HL-60 (cell line): ENCODE measurements at regions not wholly inside any gene's neighbourhood (a gene's known extent, or its start where the extent isn't known, plus 50 kb on each side); places are given as distances from the start of the nearest gene placed in this dataset.

Experiments
- DNase-seq, 2 experiments: peaks; one replicate each; pipeline ENCODE4 v3.0.0-alpha.2; 2010 to 2020; ENCODE audit warnings: low read depth in 1 of 2, low spot score in 1 of 2
- H3K27ac ChIP-seq: fragments of 250-450 bp; sonication (Bioruptor Pico); replicated peaks from 2 replicates; pipeline ENCODE4 v1.5.1; 2020; ENCODE audit warnings: mild to moderate bottlenecking, moderate library complexity
- H3K27me3 ChIP-seq: fragments of 250-450 bp; sonication (Bioruptor Pico); 2 replicates; pipeline ENCODE4 v1.5.1; 2021; ENCODE audit warnings: mild to moderate bottlenecking, moderate library complexity; ENCODE audit not compliant: insufficient read depth, poor library complexity, severe bottlenecking
- H3K4me3 ChIP-seq: replicated peaks from 2 replicates; pipeline ENCODE4 v1.5.1; 2011; ENCODE audit warnings: mild to moderate bottlenecking, control low read depth, low read length; ENCODE audit not compliant: insufficient read depth
- GABPA ChIP-seq: IDR thresholded peaks from 2 replicates; pipeline ENCODE4 v1.6.1; 2012; ENCODE audit warnings: low read depth
- POLR2AphosphoS5 ChIP-seq: IDR thresholded peaks from 2 replicates; pipeline ENCODE4 v1.6.1; 2012; ENCODE audit warnings: low read depth
- REST ChIP-seq: IDR thresholded peaks from 2 replicates; pipeline ENCODE4 v1.6.1; 2012; ENCODE audit warnings: low read depth; ENCODE audit not compliant: insufficient replicate concordance
- SPI1 ChIP-seq: IDR thresholded peaks from 2 replicates; pipeline ENCODE4 v1.6.1; 2012; ENCODE audit warnings: low read depth, mild to moderate bottlenecking, borderline replicate concordance
- TF ChIP-seq, protein P1 (sequence below): IDR thresholded peaks from one replicate; pipeline ENCODE4 v1.5.1; 2011; ENCODE audit warnings: low read length, control low read depth, inconsistent platforms; ENCODE audit not compliant: insufficient read depth

DNA sequence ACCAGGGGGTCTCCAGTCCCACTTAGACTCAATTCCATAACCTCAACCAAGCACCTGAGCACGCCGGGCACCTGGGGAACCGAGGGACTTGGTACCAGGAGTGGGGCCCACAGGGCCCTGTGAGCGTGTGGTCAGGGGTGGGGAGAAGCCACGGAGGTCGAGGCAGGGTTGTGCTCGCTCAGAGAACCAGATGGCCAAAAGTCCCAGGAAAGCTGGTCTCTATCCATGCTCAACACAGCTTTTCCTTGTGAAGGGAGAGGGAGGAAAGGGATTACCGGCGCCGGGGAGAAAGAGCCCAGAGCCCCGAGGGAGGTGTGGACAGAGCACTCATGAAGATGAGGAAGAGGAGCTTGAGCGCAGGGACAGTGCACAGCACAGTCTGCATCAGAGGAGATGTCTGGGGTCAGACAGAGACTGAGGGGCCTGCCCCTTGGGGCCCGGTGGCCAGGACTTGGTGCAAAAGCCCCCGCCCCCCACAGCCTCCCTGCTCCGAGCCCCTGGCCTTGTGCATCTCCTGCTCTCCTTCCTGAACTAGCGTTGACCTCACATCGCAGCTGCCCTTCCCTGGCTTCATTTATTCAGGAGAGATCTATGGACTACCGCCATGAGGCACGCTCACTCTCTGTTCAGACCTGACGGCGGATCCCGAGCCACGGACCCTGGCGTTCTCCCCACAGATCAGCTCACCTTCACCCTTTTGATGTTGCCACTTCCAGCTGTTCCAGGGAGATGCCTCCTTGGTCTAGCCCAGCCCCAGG, 355.4 kb upstream of the TNRC6C start:
- TF ChIP-seq, protein P1, sequence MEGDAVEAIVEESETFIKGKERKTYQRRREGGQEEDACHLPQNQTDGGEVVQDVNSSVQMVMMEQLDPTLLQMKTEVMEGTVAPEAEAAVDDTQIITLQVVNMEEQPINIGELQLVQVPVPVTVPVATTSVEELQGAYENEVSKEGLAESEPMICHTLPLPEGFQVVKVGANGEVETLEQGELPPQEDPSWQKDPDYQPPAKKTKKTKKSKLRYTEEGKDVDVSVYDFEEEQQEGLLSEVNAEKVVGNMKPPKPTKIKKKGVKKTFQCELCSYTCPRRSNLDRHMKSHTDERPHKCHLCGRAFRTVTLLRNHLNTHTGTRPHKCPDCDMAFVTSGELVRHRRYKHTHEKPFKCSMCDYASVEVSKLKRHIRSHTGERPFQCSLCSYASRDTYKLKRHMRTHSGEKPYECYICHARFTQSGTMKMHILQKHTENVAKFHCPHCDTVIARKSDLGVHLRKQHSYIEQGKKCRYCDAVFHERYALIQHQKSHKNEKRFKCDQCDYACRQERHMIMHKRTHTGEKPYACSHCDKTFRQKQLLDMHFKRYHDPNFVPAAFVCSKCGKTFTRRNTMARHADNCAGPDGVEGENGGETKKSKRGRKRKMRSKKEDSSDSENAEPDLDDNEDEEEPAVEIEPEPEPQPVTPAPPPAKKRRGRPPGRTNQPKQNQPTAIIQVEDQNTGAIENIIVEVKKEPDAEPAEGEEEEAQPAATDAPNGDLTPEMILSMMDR, result no peak
- TF ChIP-seq POLR2AphosphoS5 (no peak), REST (no peak)
- H3K27ac ChIP-seq, result no peak overlapping the region
- DNase-seq, result no peak
- no peak overlapping the region for H3K4me3 ChIP-seq
- no peaks in the 10 kb centered on the region for H3K27me3 ChIP-seq

DNA sequence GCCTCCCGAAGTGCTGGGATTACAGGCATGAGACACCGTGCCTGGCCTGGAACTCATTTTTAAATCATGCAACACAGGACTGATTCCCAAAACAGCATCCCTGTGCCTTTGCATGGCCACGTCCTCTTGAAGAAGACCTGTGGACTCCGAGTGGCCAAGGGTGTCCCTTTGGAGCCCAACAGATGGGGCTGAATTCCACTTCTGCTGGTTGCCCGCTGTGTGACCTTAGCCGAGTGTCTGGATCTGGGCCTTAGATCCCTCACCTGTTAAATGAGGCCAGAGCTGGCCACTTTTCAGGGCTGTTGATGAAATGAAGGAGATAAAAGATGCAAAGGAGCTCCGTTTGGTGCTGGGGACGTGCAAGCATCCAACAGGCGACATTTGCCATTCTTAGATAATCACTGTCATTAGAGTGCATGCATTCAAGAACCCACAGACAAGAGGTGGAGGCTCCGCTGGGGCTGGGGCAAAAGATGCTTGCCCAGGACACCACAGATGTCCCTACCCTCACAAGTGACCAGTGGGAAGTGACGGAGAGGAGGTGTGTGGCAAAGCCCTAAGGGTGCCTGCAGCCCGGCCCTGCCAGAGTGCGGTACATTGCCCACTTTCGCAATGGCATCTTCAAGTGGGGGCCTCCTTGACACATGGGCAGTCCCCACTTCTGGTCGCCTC, 354.1 kb upstream of the TNRC6C start:
- TF ChIP-seq POLR2AphosphoS5, result no peak
- TF ChIP-seq SPI1, result no peak
- TF ChIP-seq GABPA, result no peak
- H3K27me3 ChIP-seq, result no peaks in the 10 kb centered on the region
- no peak overlapping the region for H3K27ac ChIP-seq
- no peak overlapping the region for H3K4me3 ChIP-seq
- DNase-seq, result no peak

GRCh38 chr17:77604973-77605313, 353.6 kb upstream of the TNRC6C start:
- Histone ChIP-seq H3K4me3 (no peak overlapping the region), H3K27ac (no peak overlapping the region), H3K27me3 (no peaks in the 10 kb centered on the region)
- TF ChIP-seq GABPA, result no peak
- TF ChIP-seq, protein P1, result no peak
- DNase-seq, result no peak

DNA sequence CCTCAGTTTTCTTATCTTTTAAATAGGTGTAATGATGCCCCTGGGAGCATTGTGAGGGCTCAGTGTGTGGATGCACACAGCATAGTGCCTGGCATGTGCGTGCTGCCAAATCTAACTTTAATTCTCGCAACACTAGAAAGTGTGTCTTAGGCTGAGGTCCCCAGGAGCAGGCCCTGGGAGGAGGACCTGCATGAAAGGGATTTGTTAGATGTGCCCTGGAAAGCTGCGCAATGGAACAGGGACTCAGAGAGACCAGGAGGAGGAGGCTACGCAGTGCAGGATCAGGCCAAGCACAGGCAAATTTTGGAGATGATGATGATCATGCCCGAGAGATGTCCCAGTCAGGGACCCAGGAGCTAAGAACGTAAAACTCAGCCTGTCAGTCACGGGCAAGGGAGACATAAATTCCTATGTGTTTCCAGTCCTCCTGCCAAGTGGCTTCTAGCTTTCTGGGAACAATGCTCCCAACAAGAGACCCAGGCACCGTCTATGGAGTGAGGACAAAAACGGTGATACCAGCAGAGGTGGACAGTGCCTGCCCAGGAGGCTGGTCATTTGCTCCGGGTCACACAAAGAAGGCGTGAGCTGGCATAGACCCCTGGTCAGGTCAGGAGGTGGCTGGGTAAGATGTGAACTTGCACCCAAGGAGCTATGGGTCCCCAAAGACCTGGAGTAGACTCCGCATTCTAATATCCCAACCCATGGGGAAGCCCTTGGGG, 352.2 kb upstream of the TNRC6C start:
- TF ChIP-seq POLR2AphosphoS5 (no peak), REST (no peak), GABPA (no peak), SPI1 (no peak)
- TF ChIP-seq, protein P1, result no peak
- Histone ChIP-seq H3K4me3 (no peak overlapping the region), H3K27ac (no peak overlapping the region), H3K27me3 (no peaks in the 10 kb centered on the region)
- DNase-seq, result no peak
